ENCODE measurements at regions not wholly inside any gene's neighbourhood (a gene's known extent, or its start where the extent isn't known, plus 50 kb on each side); places are given as distances from the start of the nearest gene placed in this dataset.

DNA sequence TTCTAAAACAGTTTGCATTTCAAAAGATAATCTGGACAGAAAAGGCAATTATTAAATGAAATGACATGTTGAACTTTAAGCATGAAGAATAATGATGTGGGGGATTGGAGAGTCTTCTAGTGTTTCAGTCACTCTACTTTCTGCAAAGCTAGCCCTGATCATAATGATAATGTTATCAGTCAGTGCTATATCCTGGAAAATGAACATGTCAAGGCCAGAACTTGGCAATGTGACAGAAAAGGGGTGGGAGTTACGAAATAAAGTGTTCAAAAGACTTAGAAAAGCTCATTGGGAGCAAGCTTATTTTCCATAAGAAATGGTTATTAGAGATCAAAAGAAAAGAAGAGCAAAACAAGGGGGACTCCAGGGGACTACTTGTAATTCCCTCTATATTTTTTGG lies 288.5 kb upstream of the SLC8A1 start:
- no peaks in the 10 kb centered on the region for H3K4me1 Mint-ChIP-seq
- H3K36me3 Mint-ChIP-seq, result no peaks in the 10 kb centered on the region
- no peak overlapping the region for H3K4me3 Mint-ChIP-seq
- H3K27ac Mint-ChIP-seq, result no peak overlapping the region
- peaks cover 2% of the 10 kb centered on the region for H3K9me3 Mint-ChIP-seq
- ATAC-seq (ENCODE audit: low read depth) (no peak), DNase-seq (ENCODE audit: low spot score in 2 of 2) (no peak)
- no peaks in the 10 kb centered on the region for H3K27me3 Mint-ChIP-seq

DNA sequence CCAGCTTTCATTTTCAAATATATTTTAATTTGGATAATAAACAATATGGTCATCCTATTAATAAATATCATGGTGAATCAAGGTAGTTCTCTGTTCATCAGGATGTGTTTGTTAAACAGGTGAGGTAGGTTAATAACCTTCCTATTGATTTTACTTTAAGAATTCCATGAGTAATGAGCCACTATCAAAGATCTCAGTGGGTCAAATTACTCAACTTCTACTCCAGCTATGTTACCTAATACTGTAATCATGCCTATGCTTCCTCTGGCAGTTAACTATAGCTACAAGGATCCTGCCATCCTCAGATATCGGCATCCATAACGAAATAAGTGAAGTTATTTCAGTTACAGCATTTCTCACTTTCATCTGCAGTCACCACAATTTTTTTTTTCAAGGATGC lies 289.6 kb upstream of the SLC8A1 start:
- H3K4me1 Mint-ChIP-seq, result no peaks in the 10 kb centered on the region
- H3K27ac Mint-ChIP-seq, result no peak overlapping the region
- no peak for DNase-seq (ENCODE audit: low spot score in 2 of 2)
- no peaks in the 10 kb centered on the region for H3K27me3 Mint-ChIP-seq
- H3K36me3 Mint-ChIP-seq, result no peaks in the 10 kb centered on the region
- no peak for ATAC-seq (ENCODE audit: low read depth)
- H3K4me3 Mint-ChIP-seq, result no peak overlapping the region
- H3K9me3 Mint-ChIP-seq, result peaks cover 2% of the 10 kb centered on the region

DNA sequence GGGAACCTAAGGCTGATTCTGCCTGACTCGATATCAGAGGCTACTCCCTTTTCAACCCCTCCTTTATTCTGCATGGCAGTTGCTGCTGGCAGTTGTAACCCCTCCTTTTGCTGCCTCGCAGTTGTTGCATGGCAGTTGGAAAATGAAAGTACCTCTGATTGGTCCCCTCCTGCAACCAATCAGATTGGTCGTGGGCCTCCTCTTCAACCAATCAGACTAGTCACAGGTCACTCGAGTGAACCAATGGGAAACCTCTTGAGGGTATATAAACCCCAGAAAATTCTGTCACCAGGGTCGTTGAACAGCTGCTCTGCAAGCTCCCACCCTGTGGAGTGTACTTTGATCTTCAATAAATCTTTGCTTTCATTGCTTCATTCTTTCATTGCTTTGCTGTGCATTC lies 294.3 kb upstream of the SLC8A1 start:
- no peak for ATAC-seq (ENCODE audit: low read depth)
- Mint-ChIP-seq H3K27me3 (no peaks in the 10 kb centered on the region), H3K4me1 (no peaks in the 10 kb centered on the region), H3K4me3 (no peak overlapping the region), H3K36me3 (no peaks in the 10 kb centered on the region), H3K27ac (no peak overlapping the region), H3K9me3 (no peaks in the 10 kb centered on the region)
- no peak for DNase-seq (ENCODE audit: low spot score in 2 of 2)

DNA sequence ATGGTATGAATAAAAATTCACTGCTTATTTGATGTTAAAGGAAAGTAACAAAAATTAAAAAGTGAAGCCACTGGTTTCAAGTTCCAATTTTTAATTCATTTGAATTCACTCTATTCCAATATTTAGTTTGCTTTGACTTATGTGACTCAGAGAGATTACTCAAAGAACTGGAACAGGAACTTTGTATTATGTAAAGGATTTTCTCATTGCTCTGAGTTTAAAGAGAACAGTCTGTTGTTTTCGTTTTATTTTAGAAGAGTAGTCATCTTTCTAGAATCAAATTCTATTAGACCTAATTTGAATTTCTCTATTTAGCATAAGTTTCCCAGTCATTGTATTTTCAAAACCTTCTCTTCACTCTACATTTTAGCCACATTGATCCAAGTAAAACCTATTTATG lies 300.1 kb upstream of the SLC8A1 start:
- no peaks in the 10 kb centered on the region for H3K4me1 Mint-ChIP-seq
- DNase-seq (ENCODE audit: low spot score in 2 of 2) (no peak), ATAC-seq (ENCODE audit: low read depth) (no peak)
- no peaks in the 10 kb centered on the region for H3K27me3 Mint-ChIP-seq
- H3K27ac Mint-ChIP-seq, result no peak overlapping the region
- no peaks in the 10 kb centered on the region for H3K9me3 Mint-ChIP-seq
- no peak overlapping the region for H3K4me3 Mint-ChIP-seq
- H3K36me3 Mint-ChIP-seq, result no peaks in the 10 kb centered on the region

DNA sequence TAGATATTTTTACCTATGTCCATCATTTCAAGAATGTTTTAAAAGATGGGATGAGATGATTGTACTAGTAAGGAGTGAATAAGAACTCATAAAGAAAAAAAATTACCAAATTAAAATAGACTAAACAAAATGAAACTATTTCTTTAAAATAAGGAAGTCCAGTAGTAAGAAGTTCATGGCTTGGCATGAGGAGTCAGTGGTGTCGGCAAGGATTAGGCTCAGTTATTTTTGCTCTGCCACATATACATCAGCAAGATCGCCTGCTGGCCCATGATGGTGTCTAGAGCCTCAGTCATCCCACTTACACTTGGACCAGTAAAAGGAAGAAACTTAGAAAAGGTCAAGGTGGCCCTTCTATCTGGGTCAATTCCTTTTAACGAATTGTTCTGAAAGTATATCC lies 300.9 kb upstream of the SLC8A1 start:
- H3K9me3 Mint-ChIP-seq, result no peaks in the 10 kb centered on the region
- H3K36me3 Mint-ChIP-seq, result no peaks in the 10 kb centered on the region
- no peaks in the 10 kb centered on the region for H3K27me3 Mint-ChIP-seq
- no peak for ATAC-seq (ENCODE audit: low read depth)
- DNase-seq (ENCODE audit: low spot score in 2 of 2), result no peak
- H3K27ac Mint-ChIP-seq, result no peak overlapping the region
- H3K4me3 Mint-ChIP-seq, result no peak overlapping the region
- H3K4me1 Mint-ChIP-seq, result no peaks in the 10 kb centered on the region

DNA sequence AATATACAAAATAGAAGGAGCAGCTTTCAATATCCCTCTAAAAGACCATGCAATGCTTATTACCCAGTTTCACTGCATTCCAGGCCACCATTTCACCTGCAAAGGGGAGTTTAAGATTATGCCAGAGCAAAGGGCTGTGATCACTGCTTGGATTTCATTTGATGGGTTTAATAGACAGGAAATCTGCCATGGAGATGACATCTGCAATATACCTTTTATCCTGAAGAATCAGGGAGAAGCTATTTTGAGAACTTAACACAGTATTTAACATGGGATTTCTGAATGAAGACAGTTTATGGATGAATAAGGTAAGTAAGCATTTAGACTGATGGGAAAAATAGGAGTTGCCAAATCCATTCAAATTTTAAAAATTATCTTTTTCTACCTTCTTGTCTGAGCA lies 303.0 kb upstream of the SLC8A1 start:
- H3K36me3 Mint-ChIP-seq, result no peaks in the 10 kb centered on the region
- no peaks in the 10 kb centered on the region for H3K9me3 Mint-ChIP-seq
- H3K4me1 Mint-ChIP-seq, result no peaks in the 10 kb centered on the region
- DNase-seq (ENCODE audit: low spot score in 2 of 2) (no peak), ATAC-seq (ENCODE audit: low read depth) (no peak)
- H3K27ac Mint-ChIP-seq, result no peak overlapping the region
- H3K4me3 Mint-ChIP-seq, result no peak overlapping the region
- no peaks in the 10 kb centered on the region for H3K27me3 Mint-ChIP-seq

DNA sequence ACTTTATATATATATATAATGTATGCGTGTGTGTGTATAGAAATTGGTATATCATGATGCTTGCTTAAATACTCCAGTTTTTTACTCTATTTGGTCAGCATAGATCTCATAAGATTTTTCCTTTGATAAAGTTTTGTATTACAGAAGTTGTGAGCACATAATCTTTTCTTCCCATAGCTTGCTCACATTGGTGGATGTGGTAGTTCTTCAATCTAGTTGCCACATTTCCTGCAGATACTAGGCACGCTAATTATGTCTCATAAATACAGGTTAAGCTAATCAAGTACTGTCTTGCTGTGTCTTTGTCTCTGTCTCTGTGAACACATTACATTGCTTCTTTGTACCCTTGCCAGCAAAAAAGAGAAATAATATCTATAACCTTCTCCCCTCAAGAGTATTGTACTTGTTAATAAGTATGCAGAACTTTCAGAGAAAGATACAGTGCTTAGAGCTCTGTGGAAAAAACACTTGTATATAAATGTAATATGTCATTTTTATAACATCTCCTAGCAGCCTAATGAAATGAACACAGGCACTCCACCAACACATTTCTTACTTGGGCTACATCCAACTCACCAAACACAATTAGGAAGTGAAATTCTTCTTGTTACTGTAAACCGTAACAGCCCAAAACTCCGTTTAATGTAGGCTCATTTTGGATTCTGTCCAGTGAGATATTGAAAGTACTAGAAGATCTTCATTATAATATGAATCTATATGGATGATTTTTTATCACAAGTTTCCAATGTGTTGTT lies 306.7 kb upstream of the SLC8A1 start:
- Mint-ChIP-seq H3K36me3 (no peaks in the 10 kb centered on the region), H3K9me3 (no peaks in the 10 kb centered on the region), H3K27ac (no peak overlapping the region), H3K4me3 (no peak overlapping the region), H3K27me3 (no peaks in the 10 kb centered on the region), H3K4me1 (no peaks in the 10 kb centered on the region)
- ATAC-seq (ENCODE audit: low read depth), result no peak
- no peak for DNase-seq (ENCODE audit: low spot score in 2 of 2)

DNA sequence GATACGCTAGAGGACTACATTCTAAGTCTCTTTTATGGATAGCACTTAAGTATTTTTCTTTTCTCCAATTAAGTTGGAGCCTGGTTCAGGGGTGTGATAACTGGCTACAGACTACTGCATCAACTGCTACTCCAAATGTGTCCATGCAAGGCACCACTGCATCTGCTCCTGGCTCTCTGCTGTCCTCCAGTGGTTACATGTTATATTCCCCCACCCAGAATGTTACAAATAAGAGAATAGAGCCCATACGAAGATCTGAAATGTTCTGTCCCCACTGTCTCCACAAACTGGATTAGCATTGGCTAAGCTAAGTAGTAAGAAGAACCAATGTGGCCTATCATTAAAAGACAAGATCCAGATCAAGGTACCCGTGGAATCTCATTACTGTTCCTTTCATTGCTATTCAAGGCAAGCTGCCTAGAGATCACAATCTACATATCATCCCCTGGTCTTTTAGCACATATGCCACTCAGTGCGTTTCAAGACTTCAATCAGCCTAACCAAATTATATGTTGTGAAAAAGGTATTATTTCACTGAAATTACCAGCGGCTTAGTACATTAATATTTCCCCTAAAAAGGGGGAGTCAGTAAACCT lies 308.3 kb upstream of the SLC8A1 start:
- ATAC-seq (ENCODE audit: low read depth), result no peak
- H3K36me3 Mint-ChIP-seq, result no peaks in the 10 kb centered on the region
- H3K27me3 Mint-ChIP-seq, result no peaks in the 10 kb centered on the region
- H3K4me1 Mint-ChIP-seq, result no peaks in the 10 kb centered on the region
- no peaks in the 10 kb centered on the region for H3K9me3 Mint-ChIP-seq
- DNase-seq (ENCODE audit: low spot score in 2 of 2), result no peak
- H3K27ac Mint-ChIP-seq, result no peak overlapping the region
- H3K4me3 Mint-ChIP-seq, result no peak overlapping the region

DNA sequence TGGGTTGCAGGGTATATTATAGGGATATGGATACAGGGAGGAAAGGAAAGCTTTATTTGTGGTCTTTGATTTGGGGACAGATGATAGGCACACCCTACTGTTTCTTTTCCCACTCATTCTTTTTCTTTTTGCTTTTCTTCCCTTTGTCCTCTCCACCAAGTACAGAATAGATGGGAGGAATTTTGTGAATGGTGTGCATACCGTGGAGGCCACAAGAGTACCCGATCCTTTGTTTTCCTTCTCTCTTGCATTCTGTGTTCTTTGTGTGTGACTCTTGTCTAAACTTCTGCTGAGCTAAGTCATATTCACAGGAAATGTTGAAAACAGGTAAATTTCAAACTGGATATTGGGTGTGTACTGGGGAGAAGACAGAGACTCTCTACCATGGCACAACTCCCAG lies 321.4 kb upstream of the SLC8A1 start:
- H3K4me1 Mint-ChIP-seq, result no peaks in the 10 kb centered on the region
- H3K27ac Mint-ChIP-seq, result no peak overlapping the region
- DNase-seq (ENCODE audit: low spot score in 2 of 2), result no peak
- peaks cover 2% of the 10 kb centered on the region for H3K27me3 Mint-ChIP-seq
- no peaks in the 10 kb centered on the region for H3K9me3 Mint-ChIP-seq
- no peak for ATAC-seq (ENCODE audit: low read depth)
- no peaks in the 10 kb centered on the region for H3K36me3 Mint-ChIP-seq
- H3K4me3 Mint-ChIP-seq, result no peak overlapping the region

DNA sequence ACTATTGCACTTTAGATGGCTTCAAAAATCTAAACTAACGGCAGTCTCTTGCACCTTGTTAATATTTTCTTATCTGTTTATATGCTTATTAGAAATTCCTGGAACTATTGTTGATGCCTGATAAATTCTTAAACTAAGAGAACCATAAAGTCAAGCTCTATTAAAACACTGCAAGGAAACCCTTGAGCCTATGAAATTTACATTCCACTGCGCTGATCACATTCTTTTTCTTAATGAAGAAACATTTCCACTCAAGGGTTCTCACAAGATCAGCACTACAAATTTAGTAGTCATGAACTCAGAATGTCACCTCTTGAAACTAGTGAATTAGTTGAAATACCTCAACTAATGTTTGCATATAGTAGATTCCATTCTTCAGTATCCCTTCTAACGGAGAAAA lies 331.8 kb upstream of the SLC8A1 start:
- DNase-seq (ENCODE audit: low spot score in 2 of 2) (no peak), ATAC-seq (ENCODE audit: low read depth) (no peak)
- Mint-ChIP-seq H3K27me3 (no peaks in the 10 kb centered on the region), H3K4me1 (no peaks in the 10 kb centered on the region), H3K4me3 (no peak overlapping the region), H3K9me3 (peaks cover 5% of the 10 kb centered on the region), H3K36me3 (no peaks in the 10 kb centered on the region), H3K27ac (no peak overlapping the region)

DNA sequence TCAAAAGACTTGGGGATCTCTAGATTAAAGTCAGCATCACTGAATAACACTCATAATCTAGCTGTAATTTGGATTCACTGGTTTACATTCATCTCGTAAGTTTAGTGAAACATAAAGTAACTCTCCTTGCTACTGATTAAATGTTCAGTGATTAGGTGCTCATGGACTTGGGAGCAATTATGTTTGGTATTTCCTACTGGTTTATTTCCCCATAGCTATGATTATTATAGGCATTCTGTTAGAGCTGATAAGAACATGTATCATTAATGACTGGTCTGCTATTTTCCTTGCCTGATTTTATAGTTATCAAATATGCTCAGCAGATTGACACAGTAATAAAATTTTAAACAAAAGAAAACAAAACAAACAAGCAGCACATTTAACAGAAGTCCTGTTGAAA lies 334.7 kb upstream of the SLC8A1 start:
- peaks cover 5% of the 10 kb centered on the region for H3K9me3 Mint-ChIP-seq

DNA sequence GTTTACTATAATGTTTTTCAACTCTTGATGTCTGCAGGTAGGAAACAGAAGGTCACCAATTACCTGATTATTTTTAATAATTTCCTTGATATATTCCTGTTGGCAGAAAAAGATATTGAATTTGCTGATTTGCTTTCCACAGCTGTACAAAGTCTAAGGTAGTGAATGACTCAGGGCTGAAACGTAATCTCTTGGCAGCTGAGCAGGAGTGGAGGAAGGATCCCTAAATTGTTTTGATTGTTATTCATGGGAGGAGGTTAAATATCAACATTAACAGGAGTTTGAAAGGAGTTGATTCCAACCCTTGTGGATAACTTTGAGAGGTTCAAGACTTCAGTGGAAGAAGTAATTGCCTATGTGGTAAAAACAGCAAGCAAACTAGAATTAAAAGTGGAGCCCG lies 345.2 kb upstream of the SLC8A1 start:
- Mint-ChIP-seq H3K27me3 (no peaks in the 10 kb centered on the region), H3K36me3 (no peaks in the 10 kb centered on the region), H3K4me1 (no peaks in the 10 kb centered on the region), H3K9me3 (no peaks in the 10 kb centered on the region), H3K4me3 (no peak overlapping the region), H3K27ac (no peak overlapping the region)
- ATAC-seq (ENCODE audit: low read depth) (no peak), DNase-seq (ENCODE audit: low spot score in 2 of 2) (no peak)

More for the DNA sequence above, 334.7 kb upstream of the SLC8A1 start:
- Mint-ChIP-seq H3K36me3 (no peaks in the 10 kb centered on the region), H3K4me1 (no peaks in the 10 kb centered on the region), H3K4me3 (no peak overlapping the region), H3K27ac (no peak overlapping the region), H3K27me3 (no peaks in the 10 kb centered on the region)
- DNase-seq (ENCODE audit: low spot score in 2 of 2) (no peak), ATAC-seq (ENCODE audit: low read depth) (no peak)

DNA sequence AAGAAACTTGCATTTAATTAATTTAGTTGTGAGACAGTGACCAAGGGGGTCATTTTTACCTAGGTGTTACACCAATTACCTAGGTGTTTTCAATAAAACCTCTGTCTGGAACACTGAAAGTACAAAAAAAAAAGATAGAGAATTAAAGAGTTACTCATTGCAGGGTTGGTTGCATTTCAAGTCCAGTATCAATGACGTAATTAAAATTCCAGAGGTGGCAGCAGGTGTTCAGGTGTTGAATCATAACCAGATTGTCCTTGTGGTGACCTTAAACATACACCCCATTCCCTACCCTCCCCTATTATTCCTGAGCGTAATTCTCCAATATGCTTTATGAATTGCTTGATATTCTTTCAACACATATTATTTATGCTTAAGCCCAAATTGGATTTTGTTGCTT lies 352.0 kb upstream of the SLC8A1 start:
- no peak for DNase-seq (ENCODE audit: low spot score in 2 of 2)
- no peak overlapping the region for H3K27ac Mint-ChIP-seq
- H3K4me3 Mint-ChIP-seq, result no peak overlapping the region
- no peaks in the 10 kb centered on the region for H3K36me3 Mint-ChIP-seq
- H3K27me3 Mint-ChIP-seq, result no peaks in the 10 kb centered on the region
- ATAC-seq (ENCODE audit: low read depth), result no peak
- H3K4me1 Mint-ChIP-seq, result no peaks in the 10 kb centered on the region
- no peaks in the 10 kb centered on the region for H3K9me3 Mint-ChIP-seq

DNA sequence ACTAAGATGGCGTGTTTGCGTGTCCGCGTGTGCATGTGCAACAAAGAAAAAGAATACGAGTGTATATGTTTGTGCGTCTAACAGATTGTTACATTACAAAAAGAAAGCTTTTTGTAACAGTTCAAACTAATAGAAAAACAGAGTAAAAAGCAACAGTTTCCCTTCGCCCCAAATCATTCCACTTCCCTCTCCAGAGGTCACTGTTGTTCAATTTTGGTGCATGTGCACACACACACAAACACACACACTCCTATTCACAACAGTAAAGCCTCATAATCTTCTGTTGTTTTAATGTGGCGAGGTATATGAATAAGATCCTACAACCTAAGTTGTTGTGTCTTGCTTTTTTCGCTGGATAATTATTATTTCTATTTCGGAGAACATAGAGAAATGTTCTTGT lies 357.3 kb upstream of the SLC8A1 start:
- no peak overlapping the region for H3K4me3 Mint-ChIP-seq
- H3K9me3 Mint-ChIP-seq, result no peaks in the 10 kb centered on the region
- H3K36me3 Mint-ChIP-seq, result no peaks in the 10 kb centered on the region
- no peaks in the 10 kb centered on the region for H3K27me3 Mint-ChIP-seq
- ATAC-seq (ENCODE audit: low read depth) (no peak), DNase-seq (ENCODE audit: low spot score in 2 of 2) (no peak)
- no peak overlapping the region for H3K27ac Mint-ChIP-seq
- no peaks in the 10 kb centered on the region for H3K4me1 Mint-ChIP-seq

DNA sequence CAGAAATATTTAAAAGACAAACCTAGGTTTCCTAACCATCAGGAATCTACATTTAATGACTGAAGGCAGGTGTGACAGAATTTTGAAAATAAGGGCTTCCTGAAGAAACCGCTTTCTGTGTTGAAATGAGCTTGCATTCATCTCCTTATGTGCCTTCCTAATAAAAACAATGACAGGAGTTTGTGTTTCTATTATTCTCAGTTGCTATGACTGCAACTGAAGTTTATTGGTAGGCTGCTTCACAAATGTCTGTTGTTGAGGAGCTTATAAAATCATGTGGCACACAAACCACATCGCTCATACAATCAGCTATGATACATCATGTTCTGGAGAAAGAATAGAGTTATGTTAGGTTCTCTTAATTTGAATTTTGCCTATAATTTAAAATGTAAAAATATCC lies 362.7 kb upstream of the SLC8A1 start:
- no peaks in the 10 kb centered on the region for H3K4me1 Mint-ChIP-seq
- no peaks in the 10 kb centered on the region for H3K27me3 Mint-ChIP-seq
- H3K4me3 Mint-ChIP-seq, result no peak overlapping the region
- DNase-seq (ENCODE audit: low spot score in 2 of 2) (no peak), ATAC-seq (ENCODE audit: low read depth) (no peak)
- no peak overlapping the region for H3K27ac Mint-ChIP-seq
- H3K9me3 Mint-ChIP-seq, result peaks cover 2% of the 10 kb centered on the region
- no peaks in the 10 kb centered on the region for H3K36me3 Mint-ChIP-seq

Measured in memory B cell (primary cell).